ENCODE measurements at regions not wholly inside any gene's neighbourhood (a gene's known extent, or its start where the extent isn't known, plus 50 kb on each side); places are given as distances from the start of the nearest gene placed in this dataset.

DNA sequence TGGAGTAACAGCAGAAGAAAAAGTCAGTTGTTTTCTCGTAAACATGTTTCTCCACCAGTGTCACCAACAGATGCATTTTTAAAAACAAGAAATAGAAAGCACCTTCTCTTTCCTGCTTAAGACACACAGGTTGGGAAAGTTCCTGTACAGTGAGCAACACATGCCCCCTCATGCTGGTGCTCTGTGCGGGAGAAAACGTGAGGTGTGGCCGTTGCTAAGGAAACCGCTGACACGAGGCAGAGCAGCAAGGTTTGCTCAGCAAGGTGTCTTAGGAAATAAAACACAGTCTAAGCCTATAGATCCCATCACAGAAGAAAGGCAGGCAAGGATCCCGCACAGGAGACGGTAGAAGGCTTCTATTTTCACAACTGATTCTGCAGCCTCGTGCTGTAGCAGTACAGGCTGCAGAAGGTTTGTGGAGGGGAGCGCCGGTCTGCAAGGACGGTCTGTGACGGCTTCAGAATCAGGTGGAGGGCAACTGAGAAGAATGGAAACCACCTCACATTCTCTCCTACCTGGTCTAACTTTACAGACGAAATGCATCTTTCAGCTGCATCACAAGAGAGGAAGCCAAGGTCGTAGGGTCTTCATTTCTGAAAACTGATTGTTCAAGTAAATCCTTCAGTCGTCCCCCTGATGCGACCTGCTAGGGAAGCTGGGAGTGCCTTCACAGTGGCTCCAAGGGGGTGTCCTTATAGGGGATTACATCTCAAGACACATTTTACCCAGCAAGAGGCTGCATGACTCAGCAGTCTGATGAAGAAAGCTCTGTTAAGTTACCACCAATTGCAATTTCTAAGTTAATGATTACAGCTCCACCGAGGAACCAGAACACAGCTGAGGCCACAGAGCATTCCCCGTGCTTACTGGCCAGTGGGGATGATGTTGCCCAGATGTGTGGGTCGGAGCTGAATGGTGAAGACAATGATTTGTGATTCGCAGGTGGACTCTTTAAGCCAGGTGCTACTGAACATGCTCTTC lies 150.7 kb upstream of the KLF14 start:
- H3K27ac ChIP-seq (ENCODE audit: low read depth, low read length): no peak overlapping the region

DNA sequence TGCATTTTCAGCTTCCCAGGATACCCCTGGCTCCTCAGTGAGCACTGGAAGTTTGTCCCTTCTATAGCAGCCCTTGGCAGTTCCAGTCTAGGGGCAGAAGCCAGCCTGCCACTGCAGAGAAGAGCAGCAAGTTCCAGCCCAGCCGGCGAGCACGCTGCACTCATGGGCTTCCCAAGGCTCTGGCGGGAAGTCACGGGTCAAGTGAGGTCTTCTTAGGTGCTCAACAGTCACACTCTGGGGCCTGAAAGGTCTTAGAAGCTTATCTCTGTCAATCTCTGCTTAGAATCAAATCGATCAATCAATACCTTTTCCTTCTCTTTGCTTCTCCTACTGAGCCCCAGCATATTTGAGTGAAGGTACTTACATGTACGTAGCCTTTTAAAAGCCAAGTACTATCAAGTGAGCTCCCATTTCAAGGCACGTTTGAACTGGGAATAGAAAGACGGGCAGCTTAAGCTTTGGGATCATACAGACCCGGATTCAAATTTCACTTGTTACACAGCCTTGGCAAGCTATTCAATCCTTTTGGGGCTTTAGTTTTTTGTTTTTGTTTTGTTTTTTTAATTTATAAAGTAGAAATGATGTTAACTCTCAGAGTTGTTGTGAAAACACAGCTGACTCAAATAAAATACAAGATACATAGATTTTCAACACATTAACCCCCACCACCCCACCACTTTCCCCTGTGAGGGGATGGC lies 152.6 kb upstream of the KLF14 start:
- Histone ChIP-seq H3K27me3 (ENCODE audit: control insufficient read depth in 5 of 5, insufficient read depth in 4 of 5, low read length in 5 of 5) (no peaks in the 10 kb centered on the region), H3K9me3 (ENCODE audit: control insufficient read depth in 5 of 5, low read length in 5 of 5) (no peaks in the 10 kb centered on the region), H3K9ac (ENCODE audit: low read length in 5 of 5) (peak overlapping the region in 1 of 5 donors; percentile 15), H3K27ac (ENCODE audit: low read depth, low read length) (peak overlapping the region; percentile 59), H3K36me3 (ENCODE audit: control insufficient read depth in 5 of 5, insufficient read depth in 5 of 5, low read length in 5 of 5) (peaks cover 15 to 69% (median 47%) of the 10 kb centered on the region in 5 donors), H3K4me1 (ENCODE audit: control insufficient read depth in 5 of 5, insufficient read depth in 5 of 5, low read length in 5 of 5) (peaks cover 1 to 41% (median 35%) of the 10 kb centered on the region in 5 donors), H3K4me3 (ENCODE audit: low read depth in 1 of 5, low read length in 5 of 5) (no peak overlapping the region)

More for the DNA sequence above, 150.7 kb upstream of the KLF14 start:
- peaks cover 24 to 72% (median 50%) of the 10 kb centered on the region in 5 donors for H3K36me3 ChIP-seq (ENCODE audit: control insufficient read depth in 5 of 5, insufficient read depth in 5 of 5, low read length in 5 of 5)
- H3K9me3 ChIP-seq (ENCODE audit: control insufficient read depth in 5 of 5, low read length in 5 of 5): no peaks in the 10 kb centered on the region
- H3K9ac ChIP-seq (ENCODE audit: low read length in 5 of 5): no peak overlapping the region
- no peaks in the 10 kb centered on the region for H3K27me3 ChIP-seq (ENCODE audit: control insufficient read depth in 5 of 5, insufficient read depth in 4 of 5, low read length in 5 of 5)
- H3K4me1 ChIP-seq (ENCODE audit: control insufficient read depth in 5 of 5, insufficient read depth in 5 of 5, low read length in 5 of 5): peaks cover 1 to 28% (median 22%) of the 10 kb centered on the region in 5 donors
- H3K4me3 ChIP-seq (ENCODE audit: low read depth in 1 of 5, low read length in 5 of 5): no peak overlapping the region

DNA sequence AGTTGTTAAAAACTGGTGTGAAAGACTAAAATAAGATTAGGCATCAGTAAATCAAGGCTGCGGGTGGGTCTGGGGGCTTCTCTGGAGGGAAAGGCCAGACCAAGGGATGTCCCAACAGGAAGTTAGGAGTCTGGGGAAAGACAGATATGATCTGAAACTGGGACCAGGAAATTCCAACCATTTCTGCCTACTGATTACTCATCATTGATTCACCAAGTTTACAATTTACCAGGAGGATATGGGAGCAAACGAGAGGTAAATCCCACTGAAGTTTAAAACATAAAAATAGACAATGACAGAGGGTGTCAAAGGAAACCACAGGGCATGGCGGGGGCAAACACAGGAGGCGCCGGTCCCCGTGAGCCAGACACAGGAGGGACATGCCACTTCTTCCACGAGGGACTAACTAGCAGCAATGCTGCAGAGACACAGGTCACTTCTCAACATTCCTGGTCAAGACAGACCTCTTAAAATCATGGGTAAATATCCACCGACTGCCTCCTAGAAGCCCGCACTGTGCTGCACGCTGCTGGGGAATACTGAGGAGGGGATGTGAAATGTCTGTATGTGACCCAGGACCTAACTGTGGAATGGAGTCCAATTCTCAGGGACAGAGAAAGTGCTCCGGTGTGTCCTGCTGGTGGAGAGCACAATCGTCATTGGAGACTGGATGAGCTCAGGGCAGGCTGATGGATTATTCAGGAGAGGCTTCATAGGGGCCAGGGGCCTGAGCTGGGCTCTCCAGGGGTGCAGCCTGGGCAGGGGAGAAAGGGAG lies 153.4 kb upstream of the KLF14 start:
- Histone ChIP-seq H3K4me1 (ENCODE audit: control insufficient read depth in 5 of 5, insufficient read depth in 5 of 5, low read length in 5 of 5) (peaks cover 1 to 42% (median 36%) of the 10 kb centered on the region in 5 donors), H3K9ac (ENCODE audit: low read length in 5 of 5) (peak overlapping the region in 2 of 5 donors; percentile 15 to 24), H3K9me3 (ENCODE audit: control insufficient read depth in 5 of 5, low read length in 5 of 5) (no peaks in the 10 kb centered on the region), H3K27me3 (ENCODE audit: control insufficient read depth in 5 of 5, insufficient read depth in 4 of 5, low read length in 5 of 5) (no peaks in the 10 kb centered on the region), H3K4me3 (ENCODE audit: low read depth in 1 of 5, low read length in 5 of 5) (no peak overlapping the region), H3K36me3 (ENCODE audit: control insufficient read depth in 5 of 5, insufficient read depth in 5 of 5, low read length in 5 of 5) (peaks cover 11 to 61% (median 39%) of the 10 kb centered on the region in 5 donors), H3K27ac (ENCODE audit: low read depth, low read length) (peak overlapping the region; percentile 59)

DNA sequence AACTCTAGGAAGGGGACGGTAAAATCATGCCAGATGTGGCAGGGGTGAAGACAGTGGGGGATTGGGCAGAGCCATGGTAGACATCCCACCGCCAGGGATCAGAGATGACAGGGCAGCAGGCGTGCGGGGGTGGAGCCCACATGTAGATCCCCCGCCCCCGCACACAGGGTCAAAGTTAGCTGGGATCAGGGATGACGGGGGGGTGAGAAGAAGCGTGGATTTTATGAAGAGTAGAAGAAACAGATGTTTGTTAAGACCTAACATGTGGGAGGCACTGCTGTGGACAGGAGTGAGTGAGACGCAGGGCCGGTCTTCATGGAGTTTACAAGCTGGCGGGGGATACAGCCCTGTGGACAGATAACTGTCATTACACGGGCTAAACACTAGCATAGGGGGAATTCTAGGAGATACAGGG lies 154.0 kb upstream of the KLF14 start:
- no peaks in the 10 kb centered on the region for H3K27me3 ChIP-seq (ENCODE audit: control insufficient read depth in 5 of 5, insufficient read depth in 4 of 5, low read length in 5 of 5)
- H3K4me3 ChIP-seq (ENCODE audit: low read depth in 1 of 5, low read length in 5 of 5): no peak overlapping the region
- peaks cover 1 to 42% (median 37%) of the 10 kb centered on the region in 5 donors for H3K4me1 ChIP-seq (ENCODE audit: control insufficient read depth in 5 of 5, insufficient read depth in 5 of 5, low read length in 5 of 5)
- peaks cover 11 to 55% (median 34%) of the 10 kb centered on the region in 5 donors for H3K36me3 ChIP-seq (ENCODE audit: control insufficient read depth in 5 of 5, insufficient read depth in 5 of 5, low read length in 5 of 5)
- H3K9me3 ChIP-seq (ENCODE audit: control insufficient read depth in 5 of 5, low read length in 5 of 5): no peaks in the 10 kb centered on the region
- no peak overlapping the region for H3K9ac ChIP-seq (ENCODE audit: low read length in 5 of 5)
- peak overlapping the region; percentile 59 for H3K27ac ChIP-seq (ENCODE audit: low read depth, low read length)

DNA sequence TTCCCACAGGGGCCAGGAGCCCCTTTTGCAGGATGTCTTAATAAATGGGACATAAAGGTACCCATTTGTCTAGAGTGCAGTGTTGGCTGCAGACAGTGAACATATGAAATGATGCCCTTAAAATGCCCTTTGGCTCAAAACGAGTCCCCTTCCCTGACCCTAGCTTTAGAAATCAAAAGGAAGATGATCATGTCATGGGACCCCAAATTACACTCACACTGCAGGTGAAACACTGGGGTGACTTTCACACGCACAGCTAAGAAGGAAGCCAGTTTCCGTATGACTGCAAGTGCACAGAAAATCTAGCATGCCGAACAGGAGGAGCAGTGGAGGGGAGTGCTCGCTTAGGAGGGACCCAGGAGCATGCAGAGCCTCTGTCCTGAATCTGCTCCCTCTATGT lies 154.5 kb upstream of the KLF14 start:
- H3K9ac ChIP-seq (ENCODE audit: low read length in 5 of 5): no peak overlapping the region
- peaks cover 4 to 44% (median 37%) of the 10 kb centered on the region in 5 donors for H3K4me1 ChIP-seq (ENCODE audit: control insufficient read depth in 5 of 5, insufficient read depth in 5 of 5, low read length in 5 of 5)
- H3K9me3 ChIP-seq (ENCODE audit: control insufficient read depth in 5 of 5, low read length in 5 of 5): no peaks in the 10 kb centered on the region
- no peaks in the 10 kb centered on the region for H3K27me3 ChIP-seq (ENCODE audit: control insufficient read depth in 5 of 5, insufficient read depth in 4 of 5, low read length in 5 of 5)
- no peak overlapping the region for H3K4me3 ChIP-seq (ENCODE audit: low read depth in 1 of 5, low read length in 5 of 5)
- peaks cover 9 to 50% (median 31%) of the 10 kb centered on the region in 5 donors for H3K36me3 ChIP-seq (ENCODE audit: control insufficient read depth in 5 of 5, insufficient read depth in 5 of 5, low read length in 5 of 5)
- H3K27ac ChIP-seq (ENCODE audit: low read depth, low read length): peak overlapping the region; percentile 59

DNA sequence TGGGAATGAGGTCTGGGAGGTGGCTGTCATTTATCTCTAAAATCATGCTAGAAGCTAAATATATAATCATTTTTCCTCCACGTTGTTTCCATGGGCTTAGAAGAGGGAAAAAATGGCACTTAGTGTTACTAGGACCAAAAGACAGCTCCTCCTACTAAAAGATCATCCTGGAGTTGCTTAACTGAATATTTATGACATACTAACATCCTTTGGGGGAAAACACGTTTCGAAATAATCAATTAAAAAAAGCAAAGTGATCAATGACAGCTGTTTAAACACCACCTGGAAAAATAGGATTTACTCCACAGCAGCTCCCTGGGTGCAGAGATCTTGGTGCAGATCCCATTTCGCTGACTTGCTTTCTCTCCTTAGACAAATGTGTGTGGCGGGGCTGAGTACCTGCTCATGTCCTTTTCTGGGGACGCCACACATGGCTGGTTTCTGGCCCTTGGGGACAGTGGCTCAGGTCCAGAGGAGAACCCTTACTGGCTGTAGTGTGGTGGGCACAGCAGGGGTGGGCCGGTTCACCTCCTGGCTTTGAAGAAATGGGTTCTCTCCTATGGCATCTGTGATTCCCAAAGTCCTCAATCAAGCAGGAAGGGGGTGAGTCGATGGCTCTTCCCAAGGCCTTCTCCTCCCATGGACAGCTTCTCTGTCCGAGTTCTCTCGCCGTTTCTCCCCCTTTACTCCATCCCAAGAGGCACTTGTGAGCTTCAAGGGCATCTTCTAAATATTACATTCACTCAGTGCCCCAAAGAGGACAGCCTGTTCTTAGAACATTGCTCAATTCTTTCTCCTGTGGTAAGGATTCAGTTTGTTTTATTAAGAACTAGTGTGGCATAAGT lies 156.4 kb upstream of the KLF14 start:
- peak overlapping the region in 1 of 5 donors; percentile 31 for H3K4me3 ChIP-seq (ENCODE audit: low read depth in 1 of 5, low read length in 5 of 5)

DNA sequence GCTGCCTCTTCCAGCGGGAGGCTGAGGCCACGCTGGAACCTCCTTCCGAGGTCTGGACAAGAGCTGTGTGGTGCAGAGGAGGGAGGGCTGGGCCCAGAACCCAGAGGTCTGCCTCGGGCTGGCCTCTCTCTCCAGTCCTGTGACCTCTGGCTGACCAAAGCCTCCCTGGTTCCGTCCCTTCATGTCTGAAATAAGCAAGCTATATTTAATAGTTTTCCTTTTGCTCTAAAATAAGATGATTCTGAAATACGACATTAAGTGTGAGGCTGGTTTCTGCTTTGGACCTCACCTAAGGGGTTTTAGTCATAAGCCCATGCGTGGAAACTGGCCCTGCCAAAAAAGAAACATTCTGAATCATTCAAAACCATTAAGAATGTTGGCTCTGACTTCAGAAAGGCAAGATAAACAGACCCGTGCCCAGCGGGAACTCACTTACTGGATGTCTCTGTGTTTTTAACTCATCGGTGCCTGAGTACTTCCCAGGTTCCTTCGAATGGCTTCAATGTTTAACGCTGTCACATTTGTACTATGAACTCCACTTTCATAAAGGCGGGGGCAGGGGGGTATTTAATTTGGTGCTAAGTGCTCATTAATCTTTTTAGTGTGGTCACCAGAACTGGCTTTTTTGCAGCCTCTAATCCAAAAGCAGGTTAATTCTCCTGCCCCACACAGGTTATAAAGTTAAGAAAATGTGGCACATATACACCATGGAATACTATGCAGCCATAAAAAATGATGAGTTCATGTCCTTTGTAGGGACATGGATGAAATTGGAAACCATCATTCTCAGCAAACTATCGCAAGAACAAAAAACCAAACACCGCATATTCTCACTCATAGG lies 157.5 kb upstream of the KLF14 start:
- Histone ChIP-seq H3K36me3 (ENCODE audit: control insufficient read depth in 5 of 5, insufficient read depth in 5 of 5, low read length in 5 of 5) (peaks cover 4 to 52% (median 28%) of the 10 kb centered on the region in 5 donors), H3K27ac (ENCODE audit: low read depth, low read length) (peak overlapping the region; percentile 97), H3K4me1 (ENCODE audit: control insufficient read depth in 5 of 5, insufficient read depth in 5 of 5, low read length in 5 of 5) (peaks cover 4 to 45% (median 37%) of the 10 kb centered on the region in 5 donors), H3K4me3 (ENCODE audit: low read depth in 1 of 5, low read length in 5 of 5) (peak overlapping the region in 2 of 5 donors; percentile 13), H3K27me3 (ENCODE audit: control insufficient read depth in 5 of 5, insufficient read depth in 4 of 5, low read length in 5 of 5) (no peaks in the 10 kb centered on the region), H3K9ac (ENCODE audit: low read length in 5 of 5) (peak overlapping the region in 4 of 5 donors; percentile 22 to 65 (median 50)), H3K9me3 (ENCODE audit: control insufficient read depth in 5 of 5, low read length in 5 of 5) (no peaks in the 10 kb centered on the region)

More for the DNA sequence above, 156.4 kb upstream of the KLF14 start:
- Histone ChIP-seq H3K27me3 (ENCODE audit: control insufficient read depth in 5 of 5, insufficient read depth in 4 of 5, low read length in 5 of 5) (no peaks in the 10 kb centered on the region), H3K4me1 (ENCODE audit: control insufficient read depth in 5 of 5, insufficient read depth in 5 of 5, low read length in 5 of 5) (peaks cover 4 to 51% (median 39%) of the 10 kb centered on the region in 5 donors), H3K9me3 (ENCODE audit: control insufficient read depth in 5 of 5, low read length in 5 of 5) (no peaks in the 10 kb centered on the region), H3K27ac (ENCODE audit: low read depth, low read length) (peak overlapping the region; percentile 97), H3K36me3 (ENCODE audit: control insufficient read depth in 5 of 5, insufficient read depth in 5 of 5, low read length in 5 of 5) (peaks cover 4 to 45% (median 17%) of the 10 kb centered on the region in 5 donors), H3K9ac (ENCODE audit: low read length in 5 of 5) (peak overlapping the region in 3 of 5 donors; percentile 16 to 54 (median 22))

DNA sequence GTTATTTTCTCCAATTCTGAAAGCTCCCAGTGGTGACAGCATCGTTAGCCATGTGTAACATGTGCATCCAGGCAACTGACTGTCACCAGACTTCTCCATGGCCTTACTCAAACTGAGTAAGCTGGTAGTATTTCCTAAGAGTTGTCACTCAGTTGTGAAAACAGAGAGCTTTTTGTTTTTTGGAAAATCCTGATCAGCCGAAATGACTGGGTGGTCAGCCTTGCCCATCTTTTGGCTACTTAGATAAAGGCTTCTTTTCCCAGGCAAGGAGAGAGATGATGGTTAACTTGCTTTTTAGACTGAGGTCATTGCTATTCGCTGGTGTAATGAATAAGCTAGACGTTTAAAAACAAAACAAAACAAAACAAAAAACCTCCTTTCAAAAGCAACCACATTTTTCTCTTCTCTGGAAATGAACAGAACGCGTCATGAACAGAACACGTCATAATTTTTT lies 159.5 kb upstream of the KLF14 start:
- Histone ChIP-seq H3K27me3 (ENCODE audit: control insufficient read depth in 5 of 5, insufficient read depth in 4 of 5, low read length in 5 of 5) (no peaks in the 10 kb centered on the region), H3K36me3 (ENCODE audit: control insufficient read depth in 5 of 5, insufficient read depth in 5 of 5, low read length in 5 of 5) (peaks cover 4 to 49% (median 27%) of the 10 kb centered on the region in 5 donors), H3K27ac (ENCODE audit: low read depth, low read length) (peak overlapping the region; percentile 81), H3K9me3 (ENCODE audit: control insufficient read depth in 5 of 5, low read length in 5 of 5) (no peaks in the 10 kb centered on the region), H3K9ac (ENCODE audit: low read length in 5 of 5) (peak overlapping the region in 2 of 5 donors; percentile 44 to 52), H3K4me3 (ENCODE audit: low read depth in 1 of 5, low read length in 5 of 5) (no peak overlapping the region), H3K4me1 (ENCODE audit: control insufficient read depth in 5 of 5, insufficient read depth in 5 of 5, low read length in 5 of 5) (peaks cover 4 to 46% (median 27%) of the 10 kb centered on the region in 5 donors)
